ENCODE measurements at regions not wholly inside any gene's neighbourhood (a gene's known extent, or its start where the extent isn't known, plus 50 kb on each side); places are given as distances from the start of the nearest gene placed in this dataset.

DNA sequence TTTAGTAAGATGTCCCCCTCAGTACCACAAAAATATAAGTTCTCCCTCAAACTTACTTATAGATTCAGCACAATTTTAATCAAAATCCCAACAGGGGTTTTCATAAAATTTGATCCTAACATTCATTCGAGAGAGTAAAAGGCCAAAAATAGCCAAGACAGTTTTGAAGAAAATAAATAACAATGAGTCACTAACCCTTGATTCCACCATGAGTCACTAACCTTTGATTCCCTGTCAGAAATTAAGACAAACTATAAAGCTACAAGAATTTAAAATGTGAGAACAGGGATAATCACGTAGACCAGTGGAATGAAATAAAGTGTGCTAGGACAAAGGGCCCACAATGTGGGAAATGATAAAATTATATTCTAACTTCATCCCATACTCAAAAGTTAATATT is 320.3 kb downstream of the SUCLA2 start:
- TF ChIP-seq POLR2AphosphoS5 (IDR thresholded peaks at IDR 0.05; ENCODE audit: low read depth, low read length), result no peak
- no peak for TF ChIP-seq POLR2A (IDR thresholded peaks at IDR 0.05; ENCODE audit: low read depth, low read length)
